DMS53 (cell line): ENCODE measurements at regions not wholly inside any gene's neighbourhood (a gene's known extent, or its start where the extent isn't known, plus 50 kb on each side); places are given as distances from the start of the nearest gene placed in this dataset.

Experiments
- DNase-seq: peaks from one replicate; lab custom pipeline; 2025; lab: John Stamatoyannopoulos, UW

DNA sequence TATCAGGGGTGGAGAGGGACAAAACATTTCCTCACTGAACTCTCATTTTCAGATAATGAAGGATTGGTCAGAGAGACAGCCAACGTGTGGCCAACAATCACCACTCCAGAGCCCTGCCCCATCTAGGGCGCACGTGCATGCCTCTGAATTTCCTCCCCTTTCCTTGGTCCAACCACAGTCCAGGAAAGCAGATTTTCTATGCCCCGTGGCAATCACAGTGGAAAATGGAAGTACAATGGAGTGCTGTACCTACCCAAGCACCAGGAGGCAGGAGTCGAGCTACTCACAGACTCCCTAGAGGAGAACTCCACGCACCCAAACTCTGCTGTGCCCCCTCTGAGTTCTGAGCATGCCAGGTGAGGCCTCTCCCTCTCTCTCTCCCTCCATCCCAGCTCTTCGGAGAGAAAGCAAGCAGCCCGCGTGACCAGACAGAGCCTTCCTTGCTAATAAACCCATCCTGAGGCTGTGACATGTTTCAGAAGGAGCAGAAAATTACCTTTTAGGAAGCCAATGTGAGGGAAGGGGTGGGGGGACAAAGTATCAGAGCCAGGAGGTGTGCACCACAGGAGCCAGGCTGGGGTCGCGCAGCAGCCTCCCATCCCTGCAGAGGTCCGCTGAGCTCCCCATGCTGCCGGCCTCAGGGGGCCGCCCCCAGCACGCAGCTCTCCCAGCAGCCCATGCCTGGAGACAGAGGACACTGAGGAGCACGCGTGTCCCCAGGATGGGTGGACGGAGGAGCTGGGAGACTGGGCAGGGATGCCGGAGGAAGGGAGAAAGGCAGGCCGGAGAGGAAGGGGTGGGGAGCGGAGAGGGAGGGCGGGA is 73.4 kb downstream of the PITPNM2 start:
- no peak for DNase-seq

DNA sequence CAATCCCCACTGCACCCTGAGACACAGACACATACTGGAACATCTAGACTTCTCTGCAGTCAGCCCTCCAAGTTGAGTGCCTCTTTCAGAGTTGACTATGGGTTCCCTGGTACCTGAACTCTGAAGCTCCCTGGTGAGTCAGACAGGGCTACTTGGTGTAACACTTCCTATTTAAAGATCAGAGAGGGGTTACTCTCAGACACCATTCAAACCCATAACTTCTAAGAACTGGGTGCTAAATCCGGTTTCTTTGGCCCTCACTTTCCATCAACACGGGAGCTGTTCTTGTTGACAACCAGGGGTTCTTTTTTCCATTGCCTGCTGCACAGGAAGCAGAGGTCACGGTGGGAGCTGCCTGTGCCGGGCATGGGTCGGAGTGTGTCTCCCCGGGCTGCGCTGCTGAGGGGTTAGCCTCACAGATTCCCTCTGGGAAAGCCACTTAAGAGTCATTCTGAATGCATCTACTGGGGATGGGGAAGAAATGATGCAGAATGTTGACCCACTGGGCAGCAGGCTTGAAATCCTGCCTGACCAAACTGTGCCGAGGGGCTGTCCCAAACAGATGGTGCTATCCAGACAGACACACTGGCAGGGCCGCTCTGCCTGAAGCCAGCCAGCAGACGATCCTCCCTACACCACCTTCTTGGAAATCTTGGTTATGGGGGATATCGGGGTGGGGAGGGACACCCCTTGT is 74.1 kb downstream of the PITPNM2 start:
- DNase-seq: peak; percentile 12

DNA sequence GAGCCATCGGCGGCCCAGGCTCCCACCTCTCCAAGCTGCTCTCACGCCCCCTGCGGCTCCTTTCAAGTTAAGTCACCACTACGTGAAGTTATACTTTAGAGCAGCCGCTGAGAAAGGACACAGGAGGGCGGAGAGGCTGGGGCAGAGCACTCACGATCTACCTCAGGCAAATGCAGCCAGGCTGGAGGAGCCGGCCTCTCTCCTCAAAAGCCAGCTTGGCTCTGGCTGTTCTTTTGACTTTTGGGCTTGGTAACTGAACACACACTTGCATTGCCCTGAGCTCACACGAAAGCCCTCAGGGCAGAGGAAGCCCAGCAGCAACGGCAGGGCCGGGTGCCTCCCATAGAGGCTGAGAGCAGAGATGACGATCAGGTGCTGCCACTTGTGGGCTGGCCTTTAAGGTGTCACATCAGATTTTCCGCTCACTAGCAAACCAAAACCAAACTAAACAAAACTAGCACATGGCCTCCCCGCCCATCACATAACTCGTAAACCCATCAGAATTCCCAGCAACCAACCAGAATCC is 75.2 kb downstream of the PITPNM2 start:
- DNase-seq: no peak

DNA sequence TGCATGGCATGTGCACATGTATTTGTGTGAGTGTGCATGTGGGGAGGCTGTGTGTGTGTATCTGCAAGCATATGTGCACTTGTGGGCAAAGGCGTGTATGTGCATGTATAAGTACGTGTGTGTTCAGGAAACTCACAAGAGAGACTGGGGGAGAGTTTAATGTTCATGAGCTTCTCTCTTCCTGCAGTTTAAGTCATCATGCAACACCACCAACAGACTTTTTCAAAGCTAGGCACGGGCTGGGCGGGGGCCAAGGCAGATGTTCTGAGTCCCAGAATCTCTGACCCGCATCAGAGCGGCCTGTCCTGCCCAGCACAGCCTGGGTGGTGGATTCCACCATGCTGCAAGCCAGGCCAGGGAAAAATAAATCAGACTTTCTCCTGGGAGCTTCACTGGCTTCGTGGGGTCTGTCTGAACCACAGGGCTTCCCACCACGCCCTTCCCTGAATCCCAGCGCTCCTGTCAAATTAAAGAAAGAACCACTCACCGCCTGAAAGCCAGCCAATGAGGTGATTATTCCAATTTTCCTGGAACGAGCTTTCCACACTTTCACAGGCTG is 75.7 kb downstream of the PITPNM2 start:
- no peak for DNase-seq

DNA sequence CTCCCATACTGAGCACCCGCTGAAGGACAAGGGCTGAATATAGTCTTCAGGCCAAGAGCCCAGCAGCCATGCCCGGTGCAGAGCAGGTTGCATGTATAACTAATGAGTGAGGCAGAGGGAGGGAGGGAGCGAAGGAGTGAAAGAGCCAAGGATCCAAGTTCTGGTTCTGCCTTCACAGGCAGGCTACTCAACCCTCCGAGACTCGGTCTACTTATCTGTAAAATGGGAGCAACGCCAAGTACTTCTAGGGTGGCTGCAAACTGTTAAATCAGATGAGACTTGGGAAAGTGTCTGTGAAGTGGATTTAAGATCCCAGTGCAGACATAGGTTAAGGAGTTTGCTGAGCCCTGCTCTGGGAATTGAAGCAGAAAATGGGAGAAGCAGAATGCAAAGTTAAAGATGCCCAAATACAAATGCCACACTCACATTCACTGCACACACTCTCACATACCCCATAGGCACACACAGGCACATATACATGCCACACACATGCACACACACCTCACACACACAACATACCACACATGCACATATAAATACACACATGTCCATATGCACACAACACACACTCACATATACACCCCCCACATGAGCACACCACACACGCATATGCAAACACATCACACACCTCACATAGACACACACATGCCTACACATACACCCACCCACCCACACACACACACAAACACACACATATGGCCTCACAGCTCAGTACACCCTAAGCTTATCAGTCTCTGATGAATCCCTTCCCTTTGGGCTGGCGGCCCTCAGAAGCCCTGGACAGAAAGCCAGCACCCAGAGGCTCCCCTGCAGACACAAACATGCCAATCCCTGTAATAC is 76.7 kb downstream of the PITPNM2 start:
- DNase-seq: no peak

DNA sequence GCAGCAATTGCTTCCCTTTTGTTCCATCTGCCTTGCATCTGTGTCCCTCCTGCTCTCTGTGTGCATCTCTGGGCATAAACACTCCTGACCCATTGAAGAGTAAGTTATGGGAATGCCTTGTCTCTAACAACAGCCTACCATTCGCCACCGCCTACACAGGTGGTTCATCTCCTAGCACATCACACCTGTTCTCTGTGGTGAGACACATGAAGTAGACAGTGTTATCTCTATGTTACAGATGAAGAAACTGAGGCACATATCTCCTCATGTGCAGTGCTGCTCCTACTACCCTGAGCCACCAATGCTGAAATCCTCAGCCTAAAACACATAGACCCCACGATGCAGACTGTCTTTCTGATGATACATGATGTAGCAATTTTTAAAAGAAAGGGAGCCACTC is 77.6 kb downstream of the PITPNM2 start:
- DNase-seq: no peak

DNA sequence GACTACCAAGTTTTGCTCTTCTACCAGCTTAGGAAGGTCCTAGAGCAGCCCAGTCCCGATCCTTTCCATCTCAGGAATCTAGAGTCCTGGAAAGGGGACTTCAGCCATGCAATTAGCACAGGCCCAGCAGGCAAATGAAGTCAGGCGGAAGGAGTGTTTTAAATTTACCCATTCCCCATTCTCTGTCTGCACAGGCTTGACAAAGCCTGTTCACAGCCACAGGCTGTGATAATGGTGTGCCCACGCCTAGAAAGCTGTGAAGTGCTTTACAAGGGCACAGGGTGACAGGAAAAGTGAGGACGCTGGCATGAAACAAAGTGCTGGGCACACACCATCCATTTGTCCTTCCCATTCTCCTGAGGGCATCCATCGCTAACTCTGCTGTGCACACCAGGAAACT is 79.0 kb downstream of the PITPNM2 start:
- DNase-seq: no peak

DNA sequence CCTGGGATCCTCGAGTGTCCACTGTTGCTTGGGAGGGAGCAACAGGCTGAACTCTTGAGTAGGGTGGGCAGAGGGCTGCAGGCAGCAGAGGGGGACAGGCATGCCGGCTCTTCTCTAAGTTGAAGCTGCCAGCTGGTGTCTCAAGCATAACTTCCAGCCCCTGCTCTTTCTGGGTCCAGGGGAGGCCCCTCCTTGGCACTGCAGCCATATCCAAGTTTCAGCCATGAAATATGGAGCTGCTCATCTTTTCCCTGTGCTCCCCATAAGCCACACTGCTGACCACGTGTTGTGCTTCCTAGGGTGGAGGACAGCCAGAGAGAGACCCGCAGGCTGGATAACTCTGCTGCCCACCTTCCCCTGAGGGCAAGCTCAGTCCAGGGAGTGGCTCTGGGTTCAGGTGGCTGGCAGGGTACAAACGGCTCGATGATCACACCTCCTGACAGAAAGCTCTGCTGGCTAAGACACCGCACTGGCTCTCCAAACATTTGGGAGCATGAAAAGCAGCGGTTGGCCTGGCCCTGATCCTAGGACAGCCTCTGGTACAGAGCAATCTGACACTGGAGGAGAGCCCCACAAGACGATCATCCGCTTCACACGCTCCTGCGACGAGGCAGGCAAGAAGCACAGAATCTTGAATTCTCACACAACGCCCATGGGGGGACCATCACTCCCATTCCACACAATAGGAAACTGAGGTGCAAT is 79.6 kb downstream of the PITPNM2 start:
- DNase-seq: no peak

DNA sequence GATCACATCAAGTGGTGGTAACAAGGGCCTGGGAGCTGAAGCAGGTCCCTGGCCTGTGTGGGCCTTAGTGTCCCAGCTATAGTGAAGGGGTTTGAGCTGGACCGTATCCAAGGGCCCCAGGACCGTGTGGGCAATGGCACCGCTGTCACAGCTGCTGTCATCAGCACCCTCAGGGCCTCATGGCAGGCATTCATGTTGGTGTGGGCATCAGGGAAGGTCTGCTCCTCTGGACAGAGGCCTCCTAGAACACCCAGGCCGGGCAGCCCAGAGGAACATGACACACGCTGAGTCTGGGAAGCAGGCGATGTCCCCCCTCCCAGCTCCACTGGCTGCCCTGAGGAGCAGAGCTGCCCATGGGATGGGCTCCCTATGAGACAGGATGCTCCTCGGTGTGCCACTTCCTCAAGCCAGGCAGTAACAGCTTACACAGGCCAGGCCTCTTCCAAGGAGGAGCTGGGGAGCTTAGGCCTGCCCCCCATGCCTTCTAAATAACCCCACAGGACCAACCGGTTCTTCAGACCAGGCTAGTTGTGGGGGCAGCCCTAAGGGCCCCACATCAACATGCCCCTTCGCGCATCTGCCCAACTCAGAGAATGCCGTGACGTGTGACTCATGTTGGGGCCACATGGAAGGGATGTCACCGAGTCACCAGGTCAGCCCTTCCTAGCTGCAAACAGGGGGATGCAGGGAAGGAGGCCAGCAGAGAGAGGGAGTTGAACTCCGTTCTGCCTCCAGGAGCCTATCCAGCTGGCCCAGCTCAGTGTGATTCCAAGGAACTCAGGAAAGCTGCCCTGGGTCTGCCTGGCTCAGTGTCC is 80.4 kb downstream of the PITPNM2 start:
- no peak for DNase-seq

DNA sequence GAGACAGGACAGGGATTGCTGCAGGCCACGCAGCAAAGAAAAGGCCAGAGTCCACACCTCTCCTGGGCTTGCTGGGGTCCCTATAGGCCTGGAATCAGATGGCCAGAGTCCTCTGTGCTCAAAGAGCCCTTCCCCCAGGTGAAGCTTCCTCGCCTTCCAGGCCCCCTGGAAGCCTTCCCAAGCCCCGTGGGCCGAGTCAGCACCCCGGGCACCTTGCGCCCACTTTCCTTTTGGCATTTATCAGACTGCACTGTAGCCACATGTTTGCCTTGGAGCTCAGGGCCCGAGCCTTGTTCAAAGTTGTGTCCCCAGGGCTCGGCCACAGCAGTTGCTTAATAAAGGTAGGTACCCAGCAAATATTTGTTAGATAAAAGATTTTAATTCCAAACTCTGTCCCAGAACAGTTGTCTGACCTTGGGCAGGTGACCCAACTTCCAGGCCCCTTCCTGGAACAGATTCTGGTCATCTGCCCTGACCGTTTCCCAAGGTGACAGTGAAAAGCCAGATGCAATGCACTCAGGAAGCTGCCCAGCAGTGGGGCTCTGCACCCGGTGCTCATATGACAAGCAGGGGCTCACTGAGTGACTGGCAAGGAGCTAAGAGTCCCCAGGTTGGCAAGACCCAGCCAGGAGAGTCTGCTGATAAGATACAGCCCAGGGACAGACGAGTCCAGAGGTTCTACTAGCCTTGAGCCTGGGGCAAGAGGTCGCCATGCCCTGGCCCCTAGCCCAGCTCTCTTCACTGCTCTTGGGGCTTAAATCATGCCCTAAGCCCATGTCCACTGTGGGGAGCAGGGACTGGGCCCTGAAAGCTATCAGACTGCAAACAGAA is 81.2 kb downstream of the PITPNM2 start:
- no peak for DNase-seq

DNA sequence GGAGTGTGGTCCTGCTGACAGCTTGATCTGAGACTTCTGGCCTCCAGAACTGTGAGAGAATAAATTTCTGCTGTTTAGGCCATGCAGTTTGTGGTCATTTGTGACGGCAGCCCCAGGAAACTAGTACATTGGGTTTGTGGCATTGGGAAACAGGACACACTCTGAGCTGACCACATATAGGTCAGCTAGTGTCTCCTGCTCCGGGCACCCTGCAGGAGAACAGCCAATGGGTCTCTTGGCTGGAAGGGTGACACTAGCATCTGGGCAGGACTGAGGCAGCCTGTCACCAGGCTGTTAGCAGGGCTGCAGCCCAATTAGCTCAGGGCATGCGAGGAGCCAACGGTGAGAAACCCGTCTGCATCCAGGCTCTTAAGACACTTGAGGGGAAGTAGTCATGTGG is 83.2 kb downstream of the PITPNM2 start:
- DNase-seq: no peak

DNA sequence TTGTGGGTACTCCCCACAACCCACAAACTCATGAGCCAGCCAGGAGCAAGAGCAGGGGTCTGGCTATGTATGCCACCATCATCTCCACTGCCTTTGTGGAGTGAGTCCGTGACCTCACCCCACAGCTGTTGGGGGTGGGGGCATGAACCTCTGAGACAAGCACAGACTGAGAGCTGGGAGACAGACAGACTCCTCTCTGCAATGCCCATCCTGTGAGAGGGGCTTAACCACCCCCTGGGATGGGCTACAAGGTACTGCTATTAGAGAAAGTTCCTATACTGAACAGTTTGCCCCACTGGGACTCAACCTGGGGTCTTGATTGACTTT is 84.5 kb downstream of the PITPNM2 start:
- no peak for DNase-seq

DNA sequence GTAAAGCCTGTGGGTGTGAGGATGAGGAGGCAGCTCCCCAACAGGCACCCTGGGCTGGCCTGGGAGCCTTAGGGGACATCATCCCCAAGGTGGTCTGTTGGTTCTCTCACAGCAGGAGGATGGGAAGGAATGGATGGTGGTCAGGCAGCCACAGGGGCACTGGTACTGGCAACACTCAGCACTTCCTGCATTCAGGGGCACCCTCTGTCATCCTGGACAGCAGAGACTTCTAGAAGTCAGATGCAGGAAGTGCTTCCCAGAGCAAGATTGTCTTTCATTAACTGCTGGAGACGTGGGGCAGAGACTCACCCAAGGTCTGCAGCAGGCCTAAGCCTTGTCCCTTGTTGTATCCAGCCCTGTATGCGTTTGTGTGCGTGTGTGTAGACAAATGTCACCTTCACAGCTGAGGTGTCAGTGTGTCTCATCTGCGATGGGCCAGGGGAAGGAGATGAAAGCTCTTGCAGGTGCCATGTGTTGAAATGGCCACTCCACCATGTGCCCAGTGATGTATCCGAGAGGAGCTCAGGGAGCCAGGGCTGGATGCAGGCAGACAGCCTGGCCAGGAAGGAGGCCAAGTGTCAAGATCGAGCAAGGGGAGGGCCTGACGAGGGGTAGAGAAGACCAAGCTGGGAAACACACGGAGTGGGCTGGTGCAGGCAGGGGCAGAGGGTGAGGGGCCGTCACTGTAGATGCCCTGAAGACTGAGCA is 85.1 kb downstream of the PITPNM2 start:
- DNase-seq: peak; percentile 24

DNA sequence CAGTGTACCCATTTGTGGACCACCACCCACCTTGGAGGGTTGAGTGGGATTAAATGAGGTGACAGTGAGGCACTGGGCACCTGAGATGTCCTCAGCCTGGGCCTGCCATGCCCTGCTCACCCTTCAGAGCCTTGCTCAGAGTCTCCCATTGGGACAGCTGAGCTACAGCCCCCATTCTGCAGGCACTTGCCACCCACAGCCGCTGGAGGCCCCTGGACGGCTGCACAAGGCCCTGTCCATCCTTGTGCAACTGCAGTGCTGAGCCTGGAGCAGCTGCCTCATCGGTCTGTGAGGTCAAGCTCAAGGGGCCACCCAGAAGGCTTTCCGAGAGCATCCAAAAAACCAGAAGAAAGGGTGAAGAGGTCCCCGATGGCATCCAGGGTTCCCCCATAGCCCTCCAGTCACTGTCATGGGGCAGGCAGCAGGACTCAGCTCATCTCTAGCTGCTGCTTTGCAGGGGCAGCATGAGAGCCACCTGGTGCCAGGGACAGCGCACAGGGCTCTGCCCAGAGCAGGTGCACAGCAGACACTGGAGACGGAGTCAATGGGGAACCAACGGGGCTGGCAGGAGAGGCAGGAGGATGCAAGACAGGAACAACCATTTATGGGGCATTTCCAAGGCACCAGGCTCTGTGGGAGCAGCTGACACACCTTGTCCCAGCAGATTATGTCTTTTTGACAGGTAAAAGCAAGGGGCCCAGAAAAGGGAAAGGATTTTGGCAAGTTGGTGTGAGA is 84.6 kb downstream of the ARL6IP4 start:
- DNase-seq: peak; percentile 73

DNA sequence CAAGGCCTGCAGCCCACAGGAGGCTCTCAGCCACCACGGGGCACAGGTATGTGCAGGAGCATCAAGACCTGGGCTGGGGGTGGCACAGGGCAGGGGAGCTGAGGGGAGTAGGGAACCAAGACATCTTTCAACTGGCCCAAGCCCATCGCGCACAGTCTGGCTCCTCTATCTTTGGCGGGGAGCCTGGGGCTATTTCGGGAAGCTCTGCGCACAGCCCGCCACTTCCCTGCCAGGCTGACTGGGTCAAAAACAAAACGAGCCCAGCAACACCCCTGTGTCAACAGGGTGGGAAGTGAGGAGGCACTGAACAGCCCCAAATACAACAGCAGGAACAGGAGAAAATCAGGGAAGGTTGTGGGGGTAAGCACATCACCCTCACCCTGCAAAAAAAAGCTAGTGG is 83.9 kb downstream of the ARL6IP4 start:
- DNase-seq: no peak

DNA sequence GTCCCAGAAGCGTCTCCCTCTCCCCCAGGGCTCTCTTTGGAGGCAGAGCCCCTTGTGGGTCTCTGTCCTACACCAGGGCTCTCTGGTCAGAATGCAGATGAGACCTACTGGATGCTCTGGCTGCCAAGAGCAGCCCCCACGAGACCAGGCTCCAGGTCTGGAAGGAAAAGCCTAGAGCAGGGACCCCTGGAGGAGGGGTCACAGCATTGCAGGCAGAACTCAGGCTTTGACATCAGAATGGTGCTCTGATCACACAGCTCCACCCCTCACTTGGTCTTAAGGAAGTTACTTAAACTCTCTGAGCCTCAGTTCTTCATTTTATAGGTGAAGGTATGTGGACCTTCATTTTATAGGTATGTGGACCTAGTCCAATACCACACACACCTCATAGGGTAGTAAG is 83.1 kb downstream of the ARL6IP4 start:
- peak; percentile 43 for DNase-seq

DNA sequence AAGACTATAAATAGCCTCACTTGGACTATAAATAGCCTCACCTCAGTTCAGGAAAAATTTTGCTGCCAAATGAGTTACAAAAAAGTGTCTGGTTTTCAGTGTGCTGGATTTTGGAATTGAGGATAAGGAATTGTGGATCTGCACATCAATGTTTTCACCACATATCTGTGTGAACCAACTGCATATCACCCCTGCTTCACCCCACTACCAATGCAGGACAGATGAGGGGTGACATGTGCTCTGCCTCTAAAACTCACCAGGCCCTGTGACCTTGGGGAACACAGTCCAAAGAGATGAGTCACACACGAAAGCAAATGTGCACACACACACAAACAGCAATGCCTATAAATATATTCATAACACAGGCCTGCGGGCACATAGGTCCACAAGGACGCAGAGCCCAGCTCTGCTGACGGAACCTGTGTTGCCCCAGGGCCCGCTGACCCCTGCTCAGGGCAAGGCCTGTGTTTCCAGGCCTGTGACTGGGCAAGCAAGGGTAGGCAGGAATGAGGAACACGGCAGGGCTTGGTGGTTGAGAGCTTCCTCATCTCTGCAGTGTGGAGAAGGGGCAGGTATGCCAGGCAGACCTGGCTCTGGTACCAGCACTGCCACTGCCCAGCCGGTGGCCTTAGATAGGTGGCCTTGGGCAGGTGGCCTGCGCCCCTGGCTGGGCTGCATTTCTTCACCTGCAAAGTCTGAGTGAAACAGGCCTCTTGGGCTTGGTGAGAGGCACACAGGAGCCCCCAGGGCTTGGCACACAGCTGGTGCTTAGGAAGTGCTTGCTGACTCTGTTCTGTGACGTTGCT is 82.4 kb downstream of the ARL6IP4 start:
- peak; percentile 68 for DNase-seq
